ENCODE measurements at regions not wholly inside any gene's neighbourhood (a gene's known extent, or its start where the extent isn't known, plus 50 kb on each side); places are given as distances from the start of the nearest gene placed in this dataset.
"Not testable (repeated sequence)": the region's sequence is repeated elsewhere in the genome, so short reads cannot be mapped to it uniquely, and the experiment has no call there.

DNA sequence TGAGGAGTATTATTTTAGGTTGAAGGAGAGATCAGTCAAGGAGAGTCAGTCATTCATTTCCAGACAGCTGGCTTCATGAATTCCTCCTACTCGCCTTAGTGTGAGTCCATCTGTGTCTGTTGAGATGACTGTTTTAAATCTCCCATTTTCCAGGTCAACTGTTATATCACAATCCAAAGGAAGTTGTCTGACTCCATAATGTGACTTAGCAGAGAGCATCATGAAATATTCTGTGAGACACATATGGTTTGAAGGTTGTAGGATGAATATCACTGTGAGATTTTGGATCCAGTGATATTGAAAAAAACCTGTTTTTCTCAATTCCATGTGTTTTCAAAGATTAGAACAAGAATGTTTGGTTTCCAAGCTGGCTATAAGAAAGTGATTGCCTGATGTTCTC is 530.2 kb upstream of the MAN1A1 start:
- DNase-seq (ENCODE audit: low spot score) = no peak

DNA sequence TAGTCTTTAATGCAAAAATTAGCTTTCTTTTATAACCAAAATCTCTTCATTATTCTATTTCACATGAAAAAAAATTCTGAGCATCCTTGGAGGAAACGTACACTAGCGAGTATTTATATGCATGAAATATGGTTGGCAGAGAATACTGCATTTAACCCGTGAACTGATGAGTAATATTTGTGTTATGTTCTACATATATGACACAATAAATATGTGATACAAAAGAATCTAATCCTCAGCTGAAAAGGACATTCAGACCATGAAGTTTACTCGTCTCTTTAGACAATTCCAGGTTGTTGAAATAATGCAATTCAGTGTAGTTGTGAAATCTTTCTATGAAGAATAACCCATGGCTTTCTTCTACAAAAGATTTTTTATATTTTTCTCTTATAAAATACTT is 524.8 kb upstream of the MAN1A1 start:
- no peak for DNase-seq (ENCODE audit: low spot score)

DNA sequence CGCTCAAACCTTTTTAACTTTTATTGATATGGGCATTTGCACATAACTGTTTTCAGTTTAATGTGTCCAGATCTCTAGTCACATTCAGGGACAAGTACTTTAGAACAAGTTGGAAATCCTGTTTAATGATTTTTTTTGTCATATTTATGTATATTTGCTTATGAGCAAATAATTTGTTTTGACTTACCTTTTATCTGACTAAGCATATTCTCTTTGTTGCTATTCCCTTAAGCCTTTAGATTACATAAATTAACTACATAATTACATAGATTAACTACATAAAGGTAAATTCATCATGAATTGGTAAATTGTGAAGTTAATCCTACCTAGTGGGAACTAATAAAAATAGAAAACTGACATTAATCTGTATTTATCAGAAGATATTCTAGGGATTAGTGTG is 523.5 kb upstream of the MAN1A1 start:
- DNase-seq (ENCODE audit: low spot score) = no peak

DNA sequence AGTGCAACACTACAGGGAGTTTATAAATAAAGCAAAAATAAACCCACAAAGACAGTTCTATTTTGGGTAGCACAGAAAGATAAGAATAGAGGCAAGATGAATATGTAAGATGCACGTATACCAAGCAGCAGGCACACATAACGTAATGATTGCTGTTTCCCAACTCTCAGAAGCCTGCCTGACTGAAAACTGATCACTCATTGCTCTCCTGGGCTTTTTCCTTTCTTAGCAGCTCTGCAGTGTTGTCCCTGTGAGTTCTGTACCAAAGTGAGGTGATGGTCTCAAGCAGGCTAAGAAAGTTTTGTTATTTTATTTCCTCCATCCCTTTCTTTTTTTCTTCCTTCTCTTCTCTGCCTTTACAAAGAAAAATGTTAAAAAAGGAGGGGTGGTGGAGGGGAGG is 522.0 kb upstream of the MAN1A1 start:
- no peak for DNase-seq (ENCODE audit: low spot score)

DNA sequence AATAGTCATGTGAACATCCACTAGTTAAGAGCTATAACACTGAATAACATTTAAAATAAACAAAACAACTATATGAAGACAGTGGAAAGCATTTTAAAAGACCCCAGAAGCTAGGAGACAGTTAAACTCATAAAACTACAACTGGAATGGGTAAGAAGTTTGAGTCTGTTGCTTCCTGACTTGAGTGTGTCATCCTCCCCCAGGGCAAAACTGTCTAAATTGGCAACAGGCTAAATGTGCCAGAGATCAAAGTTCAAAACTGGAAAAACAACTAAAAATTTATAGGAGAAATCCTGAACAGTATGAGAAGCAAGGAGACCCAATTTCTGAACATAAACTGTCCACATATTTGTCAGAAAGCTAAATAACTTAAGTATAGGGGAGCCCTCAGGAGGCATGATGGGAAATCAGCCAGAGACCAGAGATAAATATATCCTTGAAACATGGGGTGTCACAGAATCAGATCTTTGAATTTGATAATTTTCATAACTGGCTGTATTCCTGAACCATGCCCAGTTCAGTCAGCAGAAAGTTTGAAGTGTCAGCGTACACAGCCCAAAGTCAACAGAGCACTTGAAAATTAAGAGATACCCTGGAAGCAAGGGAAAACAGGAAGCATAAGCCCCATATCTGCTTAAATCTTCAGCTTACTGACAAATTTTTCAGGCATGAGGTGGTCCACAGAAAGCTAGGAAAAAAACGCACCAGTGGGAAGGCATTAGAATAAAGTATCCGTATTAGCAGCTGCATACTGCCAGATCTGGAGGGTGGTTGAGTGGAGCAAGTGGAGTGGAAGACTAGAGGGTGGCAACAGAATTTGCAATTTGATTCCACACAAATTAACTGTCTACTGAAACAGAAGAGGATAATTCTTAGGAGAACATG is 516.1 kb upstream of the MAN1A1 start:
- DNase-seq (ENCODE audit: low spot score) = no peak

DNA sequence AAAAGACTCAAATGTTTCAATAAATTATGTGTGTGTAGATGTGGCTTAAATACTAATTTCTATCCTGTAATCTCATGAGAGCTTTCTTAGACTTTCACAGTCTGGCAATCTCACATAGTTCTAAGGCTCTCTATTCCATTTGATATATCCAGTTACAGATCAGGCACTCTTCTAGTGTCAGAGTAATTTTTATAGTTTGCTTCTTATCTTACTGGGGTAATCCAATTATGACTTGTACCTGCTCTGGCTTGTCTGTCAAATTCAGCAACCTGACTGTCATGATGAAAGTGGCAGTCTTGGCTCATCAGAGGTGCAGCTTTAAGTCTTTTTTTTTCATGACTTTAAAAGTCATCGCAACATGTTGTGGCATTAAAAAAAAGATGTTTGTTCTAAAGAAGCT is 513.2 kb upstream of the MAN1A1 start:
- no peak for DNase-seq (ENCODE audit: low spot score)

DNA sequence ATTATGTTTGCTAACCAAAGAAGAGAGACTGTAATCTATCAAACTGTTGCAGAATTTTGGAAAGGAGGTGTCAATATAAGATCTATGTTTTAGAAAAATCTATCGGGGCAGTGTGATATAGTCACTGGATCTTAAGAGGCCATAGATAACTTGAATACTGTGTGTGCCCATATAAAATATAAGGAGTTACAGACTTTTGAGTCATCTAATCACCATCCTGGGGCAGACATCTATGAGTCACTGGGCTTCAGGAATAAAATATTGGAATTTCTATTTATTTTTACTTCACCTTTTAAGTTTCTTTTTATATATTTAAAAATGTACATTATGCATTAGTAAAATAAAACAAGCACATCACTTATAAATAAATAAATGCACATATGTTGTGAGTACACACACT is 509.3 kb upstream of the MAN1A1 start:
- DNase-seq (ENCODE audit: low spot score) = no peak

DNA sequence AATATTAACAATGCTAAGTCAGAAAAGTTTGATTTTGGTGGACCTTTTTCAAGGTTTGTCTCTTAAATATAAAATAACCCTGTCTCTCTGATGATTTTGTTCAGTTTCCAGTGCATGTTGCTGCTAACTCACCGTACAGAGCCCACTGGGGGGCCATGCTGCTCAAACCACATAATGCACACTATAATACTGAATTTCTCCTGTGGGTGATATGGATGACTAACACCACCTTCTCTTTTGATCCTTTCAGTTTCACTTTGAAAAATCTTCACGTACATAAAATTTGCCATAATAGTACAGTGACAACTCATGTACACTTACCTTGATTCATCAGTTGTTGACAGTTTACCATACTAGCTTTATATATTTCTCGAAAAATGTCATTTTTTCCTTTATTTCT is 506.6 kb upstream of the MAN1A1 start:
- DNase-seq (ENCODE audit: low spot score) = no peak

DNA sequence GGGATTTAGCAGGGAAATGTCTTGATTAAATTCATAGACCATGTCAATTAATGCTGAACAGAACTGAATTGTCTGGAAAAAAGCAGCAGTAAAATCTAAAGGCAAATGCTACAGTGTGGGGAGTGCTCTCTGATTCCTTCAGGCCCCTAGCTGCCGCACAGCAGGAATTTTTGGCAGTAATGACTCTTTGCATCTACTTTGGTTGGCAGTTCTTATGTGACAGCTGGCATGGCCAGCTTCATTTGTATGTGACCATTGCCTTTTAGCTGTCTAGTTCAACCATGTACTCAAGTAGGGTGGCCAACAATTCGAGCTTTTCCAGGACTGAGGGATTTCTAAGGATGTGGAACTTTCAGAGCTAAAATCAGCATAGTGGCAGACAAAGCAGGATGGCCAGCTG is 499.1 kb upstream of the MAN1A1 start:
- no peak for DNase-seq (ENCODE audit: low spot score)

DNA sequence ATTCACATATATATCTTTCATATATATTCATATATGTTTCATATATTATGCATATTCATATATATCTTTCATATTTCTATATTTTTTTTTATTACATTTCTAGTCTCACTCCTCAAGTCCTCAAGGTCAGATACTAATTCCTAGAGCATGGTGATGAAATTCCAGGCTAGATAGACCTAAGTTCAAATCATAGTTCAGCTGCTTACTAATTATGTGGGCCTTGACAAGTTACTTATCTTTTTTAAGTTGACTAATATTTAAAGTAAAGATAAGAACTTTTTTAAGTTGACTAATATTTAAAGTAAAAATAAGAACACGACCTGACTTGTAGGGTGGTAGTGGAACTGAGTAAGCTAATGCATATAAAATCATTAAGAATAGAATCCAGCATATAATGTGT is 495.6 kb upstream of the MAN1A1 start:
- no peak for DNase-seq (ENCODE audit: low spot score)

DNA sequence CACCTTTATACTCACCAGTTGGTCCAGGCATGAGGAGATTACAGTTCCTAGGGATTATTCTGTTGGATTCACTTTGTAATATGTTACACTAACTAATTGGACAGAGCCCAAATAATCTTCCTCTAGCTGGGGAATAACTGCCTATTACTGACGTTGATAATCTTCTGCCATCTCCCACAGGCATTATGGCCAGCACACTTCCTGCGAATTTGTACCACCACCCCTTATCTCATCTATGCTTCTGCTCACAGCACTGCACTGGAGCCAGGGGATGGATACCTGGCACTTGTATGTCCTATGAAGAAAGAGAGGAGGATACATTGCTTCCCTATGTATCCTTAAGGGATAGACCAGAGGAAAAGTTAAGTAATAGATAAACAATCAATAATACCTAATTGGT is 494.8 kb upstream of the MAN1A1 start:
- DNase-seq (ENCODE audit: low spot score) = no peak

DNA sequence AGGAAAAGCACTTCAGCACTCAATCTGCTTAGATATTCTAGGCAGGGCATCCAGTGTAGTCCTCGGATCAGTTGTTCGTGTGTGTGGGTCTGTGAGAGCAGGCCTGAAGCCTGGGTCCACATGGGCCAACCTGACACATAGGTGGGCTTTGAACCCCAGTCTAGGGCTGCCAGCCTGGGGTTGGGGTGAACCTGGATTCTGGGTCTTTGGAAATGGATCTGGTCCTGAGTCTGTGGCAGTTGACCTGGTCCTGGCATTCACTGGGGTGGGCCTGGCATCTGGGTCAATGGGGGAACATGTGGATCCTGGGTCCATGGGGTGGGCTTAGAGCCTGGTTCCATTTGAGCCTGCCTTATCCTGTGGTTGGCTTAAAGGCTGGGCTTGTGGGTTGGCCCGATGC is 492.6 kb upstream of the MAN1A1 start:
- DNase-seq (ENCODE audit: low spot score) = no peak

DNA sequence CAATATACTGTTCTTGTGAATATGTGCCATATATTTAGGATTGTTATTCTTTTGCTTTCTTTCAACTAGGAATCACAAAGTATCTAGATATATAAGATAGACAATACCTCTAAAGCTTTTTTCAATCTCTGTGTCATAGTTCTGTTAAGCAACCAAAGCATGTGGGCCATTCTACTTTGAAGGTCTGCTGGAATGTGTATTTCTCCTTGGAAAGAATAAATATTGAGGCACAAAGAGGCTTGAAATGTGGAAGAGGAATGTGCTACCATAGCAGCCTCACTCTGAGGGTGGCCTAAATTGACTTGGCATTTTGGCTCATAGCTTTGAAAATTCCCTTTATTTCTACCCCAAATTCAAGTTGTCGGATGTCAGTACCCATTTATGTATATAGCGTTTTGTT is 488.5 kb upstream of the MAN1A1 start:
- no peak for DNase-seq (ENCODE audit: low spot score)

DNA sequence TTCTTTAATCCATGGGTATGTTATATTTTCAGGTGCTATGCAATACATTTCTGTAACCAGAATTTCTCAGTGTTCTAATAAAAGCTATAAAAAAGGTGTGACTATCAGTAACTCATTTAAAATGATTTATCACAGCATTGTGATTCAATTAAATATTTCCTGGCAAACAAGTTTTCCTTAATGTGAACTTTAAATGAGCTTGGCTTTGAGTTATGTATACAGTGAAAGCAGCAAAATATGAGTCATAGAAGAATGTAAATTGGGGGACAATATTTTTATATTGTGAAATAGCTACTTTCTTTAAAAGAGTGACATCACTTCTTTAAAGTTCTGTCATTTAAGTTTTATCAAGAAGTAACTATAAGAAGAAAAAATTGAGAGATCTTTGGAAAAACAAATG is 484.9 kb upstream of the MAN1A1 start:
- no peak for DNase-seq (ENCODE audit: low spot score)

DNA sequence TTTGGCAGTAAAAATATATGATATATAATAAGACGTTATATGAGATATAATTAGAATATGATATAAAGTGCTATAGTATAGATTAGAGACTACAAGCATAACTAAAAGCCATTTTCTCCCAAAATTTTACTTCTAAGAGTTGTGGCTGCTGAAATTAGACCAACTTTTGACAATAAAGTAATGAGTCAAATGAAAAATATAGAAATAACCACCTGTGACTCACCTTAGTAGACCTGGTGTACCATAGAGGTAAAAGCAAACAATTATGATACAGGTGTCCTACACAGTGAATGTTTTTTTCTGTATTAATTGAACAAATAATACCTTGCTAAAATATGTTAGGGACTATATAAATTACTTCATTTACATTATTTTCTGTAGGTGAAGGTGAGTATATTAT is 482.9 kb upstream of the MAN1A1 start:
- no peak for DNase-seq (ENCODE audit: low spot score)

DNA sequence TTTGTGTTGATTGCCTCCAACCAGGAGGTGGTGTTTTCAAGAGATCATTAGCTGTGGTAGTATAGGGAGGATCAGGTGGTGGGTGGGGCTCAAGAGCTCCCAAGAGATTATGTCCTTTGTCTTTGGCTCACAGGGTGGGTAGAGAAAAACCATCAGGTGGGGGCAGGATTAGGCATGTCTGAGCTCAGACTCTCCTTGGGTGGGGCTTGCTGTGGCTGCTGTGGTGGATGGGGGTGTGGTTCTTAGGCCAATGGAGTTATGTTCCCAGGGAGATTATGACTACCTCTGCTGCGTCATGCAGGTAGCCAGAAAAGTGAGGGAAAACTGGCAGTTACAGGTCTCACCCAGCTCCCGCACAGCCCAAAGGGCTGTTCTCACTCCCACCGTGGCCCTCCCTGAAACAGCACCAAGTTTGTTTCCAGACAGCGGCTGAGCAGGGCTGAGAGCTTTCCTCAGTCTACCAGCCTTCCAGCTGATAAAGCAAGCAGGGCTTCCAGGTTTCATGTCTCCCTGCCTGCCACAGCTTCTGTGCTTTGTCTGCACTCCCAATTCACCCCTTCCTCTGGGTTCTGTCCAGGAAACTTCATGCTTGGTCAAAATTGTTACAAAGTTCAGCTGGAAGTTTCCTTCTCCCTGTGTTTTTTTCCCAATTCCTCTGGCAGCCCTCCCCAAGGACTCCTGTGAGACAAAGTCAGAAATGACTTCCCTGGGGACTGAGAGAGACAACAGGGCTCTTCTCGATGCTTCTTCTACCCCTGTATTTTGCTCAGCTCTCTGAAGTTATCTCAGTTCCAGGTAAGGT is 481.1 kb upstream of the MAN1A1 start:
- no peak for DNase-seq (ENCODE audit: low spot score)

DNA sequence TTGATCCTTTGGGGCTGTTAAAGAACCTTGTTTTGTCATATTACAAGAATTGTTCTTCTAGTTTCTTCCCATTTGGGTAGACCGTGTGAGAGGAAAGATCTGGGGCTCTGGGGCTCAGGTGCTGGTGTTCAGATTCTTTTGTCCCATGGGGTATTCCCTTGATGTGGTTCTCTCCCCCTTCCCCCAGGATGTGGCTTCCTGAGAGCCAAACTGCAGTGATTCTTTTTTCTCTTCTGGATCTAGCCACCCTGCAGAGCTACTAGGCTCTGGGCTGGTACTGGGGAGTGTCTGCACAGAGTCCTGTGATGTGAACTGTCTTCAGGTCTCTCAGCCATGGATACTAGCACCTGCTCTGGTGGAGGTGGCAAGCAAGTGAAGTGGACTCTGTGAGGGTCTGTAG is 480.5 kb upstream of the MAN1A1 start:
- DNase-seq (ENCODE audit: low spot score) = no peak

DNA sequence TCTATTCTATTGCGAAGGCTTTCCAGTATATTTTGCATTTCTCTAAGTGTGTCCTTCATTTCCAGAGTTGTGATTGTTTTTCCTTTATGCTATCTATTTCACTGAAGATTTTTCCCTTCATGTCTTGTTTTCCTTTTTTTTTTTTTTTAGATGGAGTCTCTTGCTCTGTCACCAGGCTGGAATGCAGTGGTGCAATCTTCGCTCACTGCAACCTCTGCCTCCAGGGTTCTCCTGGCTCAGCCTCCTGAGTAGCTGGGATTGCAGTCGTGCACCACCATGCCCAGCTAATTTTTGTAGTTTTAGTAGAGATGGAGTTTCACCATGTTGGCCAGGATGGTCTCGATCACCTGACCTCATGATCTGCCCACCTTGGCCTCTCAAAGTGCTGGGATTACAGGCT is 479.9 kb upstream of the MAN1A1 start:
- not testable (repeated sequence) for DNase-seq (ENCODE audit: low spot score)

DNA sequence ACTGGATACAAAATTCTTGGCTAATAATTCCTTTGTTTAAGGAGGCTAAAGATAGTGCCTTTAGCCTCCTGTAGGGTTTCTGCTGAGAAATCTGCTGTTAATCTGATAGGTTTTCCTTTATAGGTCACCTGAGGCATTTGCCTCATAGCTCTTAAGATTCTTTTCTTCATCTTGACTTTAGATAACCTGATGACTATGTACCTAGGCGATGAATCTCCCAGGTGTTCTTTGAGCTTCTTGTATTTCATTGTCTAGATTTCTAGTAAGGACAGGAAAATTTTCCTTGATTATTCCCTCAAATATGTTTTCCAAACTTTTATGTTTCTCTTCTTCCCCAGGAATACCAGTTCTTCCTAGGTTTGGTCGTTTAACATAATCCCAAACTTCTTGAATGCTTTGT is 479.4 kb upstream of the MAN1A1 start:
- DNase-seq (ENCODE audit: low spot score) = no peak

DNA sequence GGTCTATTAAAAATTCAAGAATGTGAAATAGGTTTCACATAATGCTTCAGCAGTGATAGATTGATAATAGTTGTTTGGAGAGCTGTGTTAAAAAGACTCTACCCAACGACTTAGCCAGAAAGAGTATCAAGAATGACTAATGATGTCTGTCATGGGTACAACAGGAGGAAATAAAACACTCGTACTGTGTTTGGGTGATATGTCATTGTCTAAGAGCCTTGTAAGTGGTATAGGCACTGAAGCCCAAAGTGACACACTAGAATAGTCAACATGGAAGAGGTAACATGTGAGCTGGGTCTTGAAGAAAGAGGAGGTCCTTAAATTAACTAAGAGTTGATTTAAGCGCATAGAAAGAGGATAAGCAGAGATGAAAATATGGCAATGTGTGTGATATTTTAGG is 471.8 kb upstream of the MAN1A1 start:
- DNase-seq (ENCODE audit: low spot score) = no peak

DNA sequence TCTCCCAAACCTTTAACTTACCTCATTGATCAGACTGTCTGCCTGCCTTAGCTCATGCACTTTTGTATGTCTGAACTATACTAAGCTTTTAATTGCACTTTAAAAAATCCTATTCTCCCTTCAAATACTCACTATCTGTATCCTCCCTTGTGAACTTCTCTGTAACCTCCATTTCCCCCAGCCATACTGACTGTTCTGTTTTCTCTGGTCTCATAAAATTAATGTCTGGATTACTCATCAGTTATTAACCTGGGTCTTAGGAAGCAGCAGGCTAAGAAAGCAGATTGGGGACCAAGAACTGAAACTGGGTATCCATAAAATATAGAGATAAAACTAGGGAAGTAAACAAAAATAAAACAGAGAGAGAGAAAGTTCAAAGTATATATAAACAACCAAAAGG is 469.3 kb upstream of the MAN1A1 start:
- no peak for DNase-seq (ENCODE audit: low spot score)

DNA sequence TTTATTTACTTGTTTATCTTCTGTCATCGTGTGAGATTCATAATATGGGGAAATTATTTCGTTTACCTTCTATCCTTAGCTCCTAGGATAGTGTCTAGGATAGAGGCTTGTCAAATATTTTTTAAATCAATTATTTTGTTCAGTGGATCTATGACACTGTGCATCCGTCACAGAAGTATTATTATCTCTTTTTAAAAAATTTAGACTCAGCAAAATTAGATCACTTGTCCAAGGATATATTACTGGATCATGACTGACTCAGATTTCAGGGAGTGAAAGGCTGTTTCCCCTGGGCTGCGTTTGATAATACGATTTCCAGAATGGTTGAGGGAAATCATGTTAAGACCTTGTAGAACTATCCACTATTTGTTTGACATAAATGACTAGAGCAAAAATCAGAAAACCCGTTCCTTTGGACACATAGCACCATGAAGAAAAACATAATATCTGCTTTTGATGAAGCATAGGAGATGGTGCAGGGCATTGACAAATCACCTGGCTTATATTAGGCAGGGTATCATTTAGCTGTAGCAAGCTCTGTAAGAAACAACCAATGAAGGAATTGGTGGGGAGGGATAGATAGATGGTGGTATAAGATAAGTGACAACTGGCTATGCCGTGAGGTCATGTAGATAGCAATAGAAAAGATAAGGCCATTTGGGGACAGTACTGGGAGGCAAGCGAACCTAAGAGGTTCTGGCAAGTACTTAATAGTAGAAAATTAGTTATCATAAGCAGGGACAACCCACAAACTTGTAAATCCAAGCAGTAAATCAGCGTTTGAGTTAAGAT is 465.2 kb upstream of the MAN1A1 start:
- no peak for DNase-seq (ENCODE audit: low spot score)

DNA sequence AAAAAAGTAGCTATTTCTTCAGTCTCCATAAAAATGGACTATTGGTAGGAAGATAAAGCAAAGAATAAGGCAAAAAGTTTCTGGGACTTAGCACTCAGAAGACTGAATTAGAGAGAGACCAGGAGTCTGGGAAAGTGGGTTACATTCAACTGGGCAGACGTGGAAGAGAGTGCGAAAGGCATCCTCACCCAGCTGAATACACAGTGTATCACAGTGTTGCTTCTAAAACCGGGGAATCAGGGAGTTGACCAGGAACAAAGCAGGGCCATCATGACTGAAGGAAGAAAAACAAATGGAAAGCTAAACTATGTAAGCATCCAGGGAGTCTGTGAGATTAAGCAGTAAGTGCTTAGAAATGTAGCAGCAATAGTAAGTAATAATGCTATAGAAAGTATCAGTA is 452.9 kb upstream of the MAN1A1 start:
- DNase-seq (ENCODE audit: low spot score) = no peak
